Colonic mucosa (tissue), 4 donors: ENCODE measurements at regions not wholly inside any gene's neighbourhood (a gene's known extent, or its start where the extent isn't known, plus 50 kb on each side); places are given as distances from the start of the nearest gene placed in this dataset.

ENCODE experiments used
- DNase-seq: peaks from one replicate; pipeline ENCODE4 v3.0.0-alpha.2; 2020
- H3K27ac ChIP-seq: fragments of 200-600 bp; one replicate; pipeline ENCODE4 v1.8.0; 2021
- H3K27me3 ChIP-seq: fragments of 200-600 bp; one replicate; pipeline ENCODE4 v1.8.0; 2021
- H3K36me3 ChIP-seq: fragments of 200-600 bp; one replicate; pipeline ENCODE4 v1.8.0; 2021
- H3K4me1 ChIP-seq: fragments of 200-600 bp; one replicate; pipeline ENCODE4 v1.8.0; 2021; ENCODE audit warnings: mild to moderate bottlenecking
- H3K4me3 ChIP-seq: fragments of 200-600 bp; one replicate; pipeline ENCODE4 v1.8.0; 2021
- H3K9ac ChIP-seq, 2 donors: one replicate each; pipeline ENCODE4 v1.7.0; 2013; ENCODE audit warnings: control low read depth in 2 of 2, low read depth in 2 of 2, low read length in 2 of 2
- H3K9me3 ChIP-seq: fragments of 200-600 bp; one replicate; pipeline ENCODE4 v1.8.0; 2021
- CTCF ChIP-seq: fragments of 200-600 bp; IDR thresholded peaks from one replicate; pipeline ENCODE4 v1.8.0; 2022; ENCODE audit warnings: antibody characterized with exemption, mild to moderate bottlenecking
- intact Hi-C: fragments of 100-400 bp; cut with DNase I; formaldehyde crosslinking; loops from one replicate; pipeline ENCODE4 v1.14.1; 2022
- donor health status: healthy.
- donor health status: DM: no; HTN: no; CAD: no.
- donor health status: DM: no; HTN: no; CAD: no.

- H3K9ac ChIP-seq: no peak overlapping the region
- H3K4me3 ChIP-seq: no peak overlapping the region
- H3K27ac ChIP-seq: no peak overlapping the region
- intact Hi-C loops: no loop called here
- H3K27me3 ChIP-seq: no peaks in the 10 kb centered on the region
- no peak for TF ChIP-seq CTCF
- DNase-seq: no peak
- no peaks in the 10 kb centered on the region for H3K36me3 ChIP-seq
- no peaks in the 10 kb centered on the region for H3K4me1 ChIP-seq
- H3K9me3 ChIP-seq: no peaks in the 10 kb centered on the region
These were observed 508.0 kb upstream of the MMS22L start for GRCh38 chr6:97790926-97791590.

GRCh38 chr6:97805596-97805995 lies 522.6 kb upstream of the MMS22L start:
- intact Hi-C loops: no loop called here
- Histone ChIP-seq H3K9me3 (no peaks in the 10 kb centered on the region), H3K27me3 (no peaks in the 10 kb centered on the region), H3K4me1 (no peaks in the 10 kb centered on the region), H3K9ac (no peak overlapping the region), H3K36me3 (no peaks in the 10 kb centered on the region), H3K27ac (no peak overlapping the region), H3K4me3 (no peak overlapping the region)
- no peak for DNase-seq
- no peak for TF ChIP-seq CTCF

GRCh38 chr6:97812940-97813339 lies 529.9 kb upstream of the MMS22L start:
- Histone ChIP-seq H3K9ac (no peak overlapping the region), H3K4me1 (no peaks in the 10 kb centered on the region), H3K4me3 (no peak overlapping the region), H3K9me3 (no peaks in the 10 kb centered on the region), H3K36me3 (no peaks in the 10 kb centered on the region), H3K27ac (no peak overlapping the region), H3K27me3 (no peaks in the 10 kb centered on the region)
- no peak for DNase-seq
- intact Hi-C loops: no loop called here
- no peak for TF ChIP-seq CTCF

DNA sequence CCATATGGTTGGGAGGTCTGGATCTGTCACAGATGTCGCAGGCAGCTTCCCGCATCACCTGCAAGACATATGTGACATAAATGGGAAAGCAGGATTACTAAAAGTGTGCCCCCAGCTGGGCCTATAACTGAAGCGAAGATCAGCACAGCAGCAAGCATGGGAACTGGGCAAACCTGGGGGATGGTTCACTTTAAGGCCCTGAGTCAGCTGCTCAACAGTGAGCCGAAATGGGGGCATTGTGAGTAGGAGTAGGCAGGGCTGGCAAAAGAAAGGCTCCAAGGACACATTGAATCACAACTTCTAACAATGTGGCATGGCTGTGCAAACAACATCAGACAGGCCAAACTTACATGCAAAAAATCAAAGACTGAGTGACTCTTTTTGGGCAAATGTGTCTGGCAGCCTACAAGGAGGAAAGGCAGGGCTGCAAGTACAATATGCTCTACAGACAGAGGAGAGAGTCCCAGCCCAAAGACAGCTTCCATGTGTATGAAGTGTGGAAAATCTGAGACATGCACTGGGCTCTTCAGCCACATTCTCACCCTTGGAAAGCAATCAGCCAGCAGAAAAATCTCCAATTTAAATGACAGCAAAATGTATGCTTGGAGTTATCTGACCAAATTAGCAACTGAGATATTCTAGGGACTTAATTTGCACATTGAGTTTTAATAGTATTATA lies 531.0 kb upstream of the MMS22L start:
- no peak overlapping the region for H3K4me3 ChIP-seq
- H3K27me3 ChIP-seq: no peaks in the 10 kb centered on the region
- no peaks in the 10 kb centered on the region for H3K4me1 ChIP-seq
- no peak overlapping the region for H3K9ac ChIP-seq
- no peak for DNase-seq
- no peak overlapping the region for H3K27ac ChIP-seq
- intact Hi-C loops: no loop called here
- no peaks in the 10 kb centered on the region for H3K9me3 ChIP-seq
- no peaks in the 10 kb centered on the region for H3K36me3 ChIP-seq
- TF ChIP-seq CTCF: no peak

DNA sequence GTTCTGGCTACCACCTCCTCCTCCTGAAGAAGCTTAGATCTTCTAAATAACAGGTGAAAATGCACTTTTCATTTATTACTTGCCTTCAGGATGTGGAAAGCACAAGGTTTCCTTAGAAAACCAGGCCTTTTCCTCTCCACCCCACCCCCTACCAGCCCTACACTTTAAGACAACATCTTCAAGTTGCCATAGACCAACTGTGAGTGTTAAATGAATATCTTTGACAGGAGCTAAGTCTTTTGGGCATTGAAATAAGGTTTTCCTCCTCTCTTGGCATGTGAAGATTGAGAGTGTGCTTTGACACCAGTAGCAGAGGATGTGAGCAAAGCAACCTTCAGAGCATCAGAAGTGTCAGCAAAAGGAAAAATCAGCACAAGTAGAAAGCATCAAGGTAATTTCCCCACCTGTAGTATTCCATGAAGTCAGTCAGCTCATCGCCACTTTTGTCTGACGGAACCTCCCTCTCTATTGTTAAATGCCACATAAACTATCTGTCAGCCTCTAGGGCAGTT lies 532.3 kb upstream of the MMS22L start:
- Histone ChIP-seq H3K4me3 (no peak overlapping the region), H3K9me3 (no peaks in the 10 kb centered on the region), H3K27ac (no peak overlapping the region), H3K27me3 (no peaks in the 10 kb centered on the region), H3K4me1 (no peaks in the 10 kb centered on the region), H3K36me3 (no peaks in the 10 kb centered on the region), H3K9ac (no peak overlapping the region)
- DNase-seq: no peak
- intact Hi-C loops: no loop called here
- no peak for TF ChIP-seq CTCF
